ENCODE measurements at regions not wholly inside any gene's neighbourhood (a gene's known extent, or its start where the extent isn't known, plus 50 kb on each side); places are given as distances from the start of the nearest gene placed in this dataset.

DNA sequence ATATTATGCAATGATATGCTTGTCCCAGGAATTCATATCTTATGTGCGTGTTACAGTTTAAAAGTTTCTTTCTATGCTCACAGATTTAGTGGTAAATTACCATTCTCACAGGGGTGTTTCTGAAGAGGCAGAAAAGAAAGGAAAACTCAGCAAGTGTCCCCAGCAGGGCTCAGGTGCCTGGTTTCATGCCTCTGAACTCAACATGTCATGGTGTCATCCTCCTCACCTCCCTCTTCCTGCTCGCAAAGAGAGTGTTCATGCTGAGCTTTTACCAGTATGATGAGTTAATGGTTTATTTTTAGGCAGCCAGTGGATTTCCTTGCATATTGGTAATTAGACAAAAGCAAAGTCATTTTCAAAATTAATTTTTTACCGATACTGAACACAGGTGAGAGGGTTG lies 492.9 kb upstream of the ZEB2 start:
- TF ChIP-seq, protein P1, sequence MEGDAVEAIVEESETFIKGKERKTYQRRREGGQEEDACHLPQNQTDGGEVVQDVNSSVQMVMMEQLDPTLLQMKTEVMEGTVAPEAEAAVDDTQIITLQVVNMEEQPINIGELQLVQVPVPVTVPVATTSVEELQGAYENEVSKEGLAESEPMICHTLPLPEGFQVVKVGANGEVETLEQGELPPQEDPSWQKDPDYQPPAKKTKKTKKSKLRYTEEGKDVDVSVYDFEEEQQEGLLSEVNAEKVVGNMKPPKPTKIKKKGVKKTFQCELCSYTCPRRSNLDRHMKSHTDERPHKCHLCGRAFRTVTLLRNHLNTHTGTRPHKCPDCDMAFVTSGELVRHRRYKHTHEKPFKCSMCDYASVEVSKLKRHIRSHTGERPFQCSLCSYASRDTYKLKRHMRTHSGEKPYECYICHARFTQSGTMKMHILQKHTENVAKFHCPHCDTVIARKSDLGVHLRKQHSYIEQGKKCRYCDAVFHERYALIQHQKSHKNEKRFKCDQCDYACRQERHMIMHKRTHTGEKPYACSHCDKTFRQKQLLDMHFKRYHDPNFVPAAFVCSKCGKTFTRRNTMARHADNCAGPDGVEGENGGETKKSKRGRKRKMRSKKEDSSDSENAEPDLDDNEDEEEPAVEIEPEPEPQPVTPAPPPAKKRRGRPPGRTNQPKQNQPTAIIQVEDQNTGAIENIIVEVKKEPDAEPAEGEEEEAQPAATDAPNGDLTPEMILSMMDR (IDR thresholded peaks at IDR 0.05), result no peak
- no peak for TF ChIP-seq POLR2A (IDR thresholded peaks at IDR 0.05)

Data from testis (tissue), 2 donors.